Pancreas (tissue), 10 donors: ENCODE measurements at regions not wholly inside any gene's neighbourhood (a gene's known extent, or its start where the extent isn't known, plus 50 kb on each side); places are given as distances from the start of the nearest gene placed in this dataset.

Experiments used
- ATAC-seq, 4 donors: fragments of 200-7000 bp; cut with Tn5 transposase; one replicate each; pipeline versions ENCODE4 v1.8.0 to v1.9.1; 2020; ENCODE audit warnings: mild to moderate bottlenecking in 4 of 4, moderate library complexity in 4 of 4
- DNase-seq, 6 donors: peaks; one replicate each; pipeline ENCODE4 v3.0.0-alpha.2; 2020
- FAIRE-seq: peaks from 2 replicates; lab custom pipeline; 2012; peaks lifted over from hg19 to GRCh38; lab: Jason Lieb, UNC
- H3K27ac ChIP-seq, 4 donors: fragments of 200-600 bp; sonication (generic); 1 replicate in 3 of 4; 2 replicates in 1 of 4; pipeline versions ENCODE4 v1.5.0 to v1.8.0; 2020
- H3K27me3 ChIP-seq, 4 donors: fragments of 200-600 bp; one replicate each; pipeline ENCODE4 v1.8.0; 2021
- H3K36me3 ChIP-seq, 3 donors: fragments of 200-600 bp; sonication (generic) in 1 of 3; one replicate each; pipeline versions ENCODE4 v1.5.0 to v1.8.0; 2020 to 2021
- H3K4me1 ChIP-seq, 3 donors: fragments of 200-600 bp; one replicate each; pipeline ENCODE4 v1.8.0; 2021
- H3K4me3 ChIP-seq, 4 donors: fragments of 200-600 bp; sonication (generic) in 2 of 4; one replicate each; pipeline versions ENCODE4 v1.5.0 to v1.8.0; 2020 to 2021
- H3K9me3 ChIP-seq, 4 donors: fragments of 200-600 bp; one replicate each; pipeline ENCODE4 v1.8.0; 2021
- WGBS, 2 donors: extraction: QIAGEN DNeasy Blood & Tissue Kit; methylation state at CpG; one replicate each; pipeline ENCODE4 v1.1.7; 2013; 5-methylcytosine and 5-hydroxymethylcytosine counted together
- intact Hi-C, 3 donors: fragments of 100-400 bp; cut with DNase I; formaldehyde crosslinking; loops; one replicate each; pipeline versions ENCODE4 v1.11.1 to v1.14.2; 2022
- TF ChIP-seq, protein P1 (sequence below), 4 donors: fragments of 200-600 bp; sonication (generic) in 3 of 4; IDR thresholded peaks; one replicate each; pipeline versions ENCODE4 v1.5.0 to v1.8.0; 2021; ENCODE audit warnings: antibody characterized with exemption in 4 of 4
- donor health status: healthy with polysubstance abuse.
- donor health status: DM: no; HTN: no; CAD: no; lungs with moderate emphysema.
- donor health status: DM: no; HTN: no; CAD: no.
- donor health status: control.
- donor health status: control.
- donor health status: Bipolar disorder and iron deficiency.
- donor health status: DM: yes; HTN: yes; CAD: no.
- donor health status: DM: no; HTN: no; CAD: no.
- donor health status: DM: no; HTN: no; CAD: no.
- donor health status: DM: yes; HTN: yes; CAD: no.

DNA sequence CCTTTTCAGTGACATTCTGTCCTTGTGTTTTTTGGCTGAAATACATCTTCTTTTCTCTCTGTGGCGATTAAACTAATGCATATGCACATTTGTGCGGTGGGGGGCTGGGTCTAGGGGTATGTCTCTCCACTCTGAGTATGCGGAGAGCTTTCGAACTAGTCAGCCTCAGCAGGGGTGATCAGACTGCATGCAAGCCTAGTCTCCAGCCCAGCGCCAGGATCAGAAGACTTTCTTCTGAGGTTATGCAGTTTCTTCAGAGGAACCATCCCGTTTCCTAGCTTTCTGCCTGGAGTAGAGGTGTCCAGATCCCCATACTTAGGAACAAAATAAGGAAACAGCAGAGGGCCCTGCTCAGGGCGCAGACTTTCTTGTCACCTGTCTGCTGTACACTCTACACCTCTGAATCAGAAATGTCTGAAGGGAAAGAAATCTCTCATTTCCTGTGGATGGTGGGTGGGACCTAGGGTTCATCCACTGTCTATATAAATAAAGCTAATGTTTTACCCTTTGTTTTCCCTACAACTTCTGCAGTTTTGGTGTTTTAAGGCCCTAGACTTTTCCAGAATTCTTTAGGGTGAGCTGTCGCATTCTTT lies 230.4 kb downstream of the ABHD5 start:
- peaks cover 0 to 3% (median 0%) of the 10 kb centered on the region in 4 donors for H3K27me3 ChIP-seq
- TF ChIP-seq, protein P1, sequence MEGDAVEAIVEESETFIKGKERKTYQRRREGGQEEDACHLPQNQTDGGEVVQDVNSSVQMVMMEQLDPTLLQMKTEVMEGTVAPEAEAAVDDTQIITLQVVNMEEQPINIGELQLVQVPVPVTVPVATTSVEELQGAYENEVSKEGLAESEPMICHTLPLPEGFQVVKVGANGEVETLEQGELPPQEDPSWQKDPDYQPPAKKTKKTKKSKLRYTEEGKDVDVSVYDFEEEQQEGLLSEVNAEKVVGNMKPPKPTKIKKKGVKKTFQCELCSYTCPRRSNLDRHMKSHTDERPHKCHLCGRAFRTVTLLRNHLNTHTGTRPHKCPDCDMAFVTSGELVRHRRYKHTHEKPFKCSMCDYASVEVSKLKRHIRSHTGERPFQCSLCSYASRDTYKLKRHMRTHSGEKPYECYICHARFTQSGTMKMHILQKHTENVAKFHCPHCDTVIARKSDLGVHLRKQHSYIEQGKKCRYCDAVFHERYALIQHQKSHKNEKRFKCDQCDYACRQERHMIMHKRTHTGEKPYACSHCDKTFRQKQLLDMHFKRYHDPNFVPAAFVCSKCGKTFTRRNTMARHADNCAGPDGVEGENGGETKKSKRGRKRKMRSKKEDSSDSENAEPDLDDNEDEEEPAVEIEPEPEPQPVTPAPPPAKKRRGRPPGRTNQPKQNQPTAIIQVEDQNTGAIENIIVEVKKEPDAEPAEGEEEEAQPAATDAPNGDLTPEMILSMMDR (IDR thresholded peaks at IDR 0.05) = no peak
- no peaks in the 10 kb centered on the region for H3K4me1 ChIP-seq
- 47 to 49% methylated on average over 8 of the region's 8 CpGs for WGBS, 2 donors
- FAIRE-seq (no peak), ATAC-seq (no peak), DNase-seq (no peak)
- H3K27ac ChIP-seq = no peak overlapping the region
- H3K36me3 ChIP-seq = no peaks in the 10 kb centered on the region
- H3K4me3 ChIP-seq = no peak overlapping the region
- H3K9me3 ChIP-seq = no peaks in the 10 kb centered on the region
- intact Hi-C loops = no loop called here

DNA sequence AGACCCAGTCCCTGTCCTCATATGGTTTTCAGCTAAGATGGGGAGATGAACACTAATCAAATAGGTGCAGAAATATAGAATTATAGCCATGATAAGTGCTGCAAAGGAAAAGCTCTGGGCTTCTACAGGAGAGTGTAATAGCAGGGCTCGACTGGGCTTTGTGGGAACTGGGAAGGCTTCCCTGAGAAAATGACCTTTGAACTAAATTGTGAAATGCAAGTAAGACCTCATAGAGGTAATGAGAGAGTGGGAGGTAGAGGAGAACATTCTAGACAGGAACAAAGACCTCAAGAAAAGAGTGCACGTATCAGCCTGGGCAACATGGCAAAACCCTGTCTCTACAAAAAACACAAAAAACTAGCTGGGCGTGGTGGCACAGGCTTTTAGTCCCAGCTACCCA lies 231.6 kb downstream of the ABHD5 start:
- H3K27me3 ChIP-seq = peaks cover 0 to 3% (median 0%) of the 10 kb centered on the region in 4 donors
- no peak overlapping the region for H3K4me3 ChIP-seq
- FAIRE-seq (no peak), DNase-seq (no peak), ATAC-seq (no peak)
- H3K4me1 ChIP-seq = no peaks in the 10 kb centered on the region
- intact Hi-C loops = no loop called here
- H3K9me3 ChIP-seq = no peaks in the 10 kb centered on the region
- no peaks in the 10 kb centered on the region for H3K36me3 ChIP-seq
- no peak overlapping the region for H3K27ac ChIP-seq
- 48 to 58% methylated on average over 3 of the region's 3 CpGs for WGBS, 2 donors
- TF ChIP-seq, protein P1 (IDR thresholded peaks at IDR 0.05) = no peak

DNA sequence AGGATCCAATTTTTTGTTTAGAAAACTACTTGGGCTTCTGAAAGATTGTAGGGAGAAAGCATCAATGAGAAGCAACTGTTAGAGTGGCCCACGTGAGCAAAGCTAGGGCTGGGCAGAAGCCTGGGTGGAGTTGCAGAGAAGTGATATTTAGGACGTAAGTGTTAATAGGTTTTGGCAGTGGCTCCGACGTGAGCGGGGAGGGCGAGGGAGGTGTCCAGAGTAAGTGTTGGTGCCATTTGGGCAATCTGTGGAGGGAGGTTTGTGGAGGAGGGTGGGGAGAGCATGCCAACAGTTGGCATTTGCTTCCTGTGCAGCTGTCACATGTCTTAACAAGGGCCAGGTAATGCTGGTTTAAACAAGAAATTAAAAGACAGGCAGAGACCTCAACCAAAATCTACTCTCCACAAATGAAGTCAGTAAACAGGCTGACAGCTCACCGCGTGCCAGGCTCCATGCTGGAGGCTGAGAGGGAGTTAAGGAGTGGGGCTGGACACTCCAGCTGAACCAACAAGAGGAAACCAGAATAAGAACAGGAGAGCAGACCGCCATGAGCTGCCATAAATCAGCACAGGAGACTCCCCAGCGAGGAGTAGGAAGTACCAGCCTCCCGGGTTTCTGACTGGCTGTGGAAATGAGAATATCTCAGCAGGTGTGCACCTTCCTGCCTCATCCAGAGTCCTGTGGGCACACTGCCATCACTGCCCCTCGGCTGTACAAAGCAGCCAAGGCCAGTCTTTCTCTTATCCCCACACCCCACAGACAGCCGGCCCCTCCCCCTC lies 232.6 kb downstream of the ABHD5 start:
- H3K27ac ChIP-seq = no peak overlapping the region
- H3K4me3 ChIP-seq = no peak overlapping the region
- intact Hi-C loops = no loop called here
- DNase-seq = peak in 2 of 6 donors; percentile 9 to 35
- no peaks in the 10 kb centered on the region for H3K9me3 ChIP-seq
- WGBS, 2 donors = 19 to 22% methylated on average over 12 to 13 of the region's 13 CpGs
- no peaks in the 10 kb centered on the region for H3K36me3 ChIP-seq
- TF ChIP-seq, protein P1 (IDR thresholded peaks at IDR 0.05) = no peak
- no peaks in the 10 kb centered on the region for H3K4me1 ChIP-seq
- no peak for FAIRE-seq
- peaks cover 0 to 3% (median 0%) of the 10 kb centered on the region in 4 donors for H3K27me3 ChIP-seq
- ATAC-seq = peak in 2 of 4 donors; percentile 37 to 44

DNA sequence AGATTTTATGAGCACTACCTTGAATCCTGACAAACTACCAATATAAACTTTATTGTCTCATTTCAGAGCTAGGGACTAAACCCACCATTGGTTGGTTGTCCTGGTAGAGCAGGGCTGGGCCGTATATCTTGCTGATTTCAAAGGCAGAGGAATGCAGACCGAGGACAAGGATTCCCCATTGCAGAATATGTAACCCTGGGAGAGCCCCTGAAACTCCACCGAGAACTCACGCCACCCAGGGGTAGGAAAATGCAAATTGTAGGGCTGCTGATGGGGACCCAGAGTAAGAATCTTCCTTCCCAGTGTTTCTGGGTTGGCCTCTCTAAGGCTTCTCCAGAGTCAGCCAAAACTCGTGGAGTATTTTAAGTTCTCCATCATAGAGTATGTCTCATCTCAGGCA lies 235.3 kb downstream of the ABHD5 start:
- no peak overlapping the region for H3K27ac ChIP-seq
- FAIRE-seq (no peak), DNase-seq (no peak), ATAC-seq (no peak)
- no peaks in the 10 kb centered on the region for H3K9me3 ChIP-seq
- TF ChIP-seq, protein P1 (IDR thresholded peaks at IDR 0.05) = no peak
- no peaks in the 10 kb centered on the region for H3K4me1 ChIP-seq
- peaks cover 0 to 3% (median 0%) of the 10 kb centered on the region in 4 donors for H3K27me3 ChIP-seq
- H3K4me3 ChIP-seq = no peak overlapping the region
- intact Hi-C loops = no loop called here
- 44 to 58% methylated on average over 5 of the region's 5 CpGs for WGBS, 2 donors
- H3K36me3 ChIP-seq = no peaks in the 10 kb centered on the region

DNA sequence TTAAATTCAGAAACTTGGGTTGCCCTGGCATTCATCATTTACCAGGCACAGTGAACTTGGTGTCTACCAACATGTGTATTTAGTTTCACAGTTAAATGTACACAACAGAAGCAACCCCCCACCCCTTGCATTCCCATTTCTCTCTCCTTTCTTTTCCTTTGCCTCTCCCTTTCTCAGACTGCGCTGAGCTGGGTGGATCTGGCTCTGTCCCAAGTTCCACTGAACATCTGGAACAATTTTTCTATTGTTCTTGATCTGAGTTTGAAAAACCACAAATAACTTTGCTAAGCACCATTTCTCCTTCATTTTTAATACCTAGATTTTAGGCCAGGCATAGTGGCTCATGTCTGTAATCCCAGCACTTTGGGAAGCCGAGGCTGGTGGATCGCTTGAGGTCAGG lies 242.2 kb downstream of the ABHD5 start:
- no peak overlapping the region for H3K27ac ChIP-seq
- no peaks in the 10 kb centered on the region for H3K9me3 ChIP-seq
- H3K27me3 ChIP-seq = no peaks in the 10 kb centered on the region
- ATAC-seq (no peak), FAIRE-seq (no peak), DNase-seq (no peak)
- H3K36me3 ChIP-seq = no peaks in the 10 kb centered on the region
- WGBS, 2 donors = 53 to 80% methylated on average over 3 of the region's 3 CpGs
- H3K4me1 ChIP-seq = no peaks in the 10 kb centered on the region
- H3K4me3 ChIP-seq = no peak overlapping the region
- TF ChIP-seq, protein P1 (IDR thresholded peaks at IDR 0.05) = no peak
- intact Hi-C loops = no loop called here
